ENCODE measurements at regions not wholly inside any gene's neighbourhood (a gene's known extent, or its start where the extent isn't known, plus 50 kb on each side); places are given as distances from the start of the nearest gene placed in this dataset.
"Not testable (repeated sequence)": the region's sequence is repeated elsewhere in the genome, so short reads cannot be mapped to it uniquely, and the experiment has no call there.

GRCh38 chr6:76852776-76853175, 610.5 kb downstream of the HTR1B start:
- no peak for DNase-seq (ENCODE audit: extremely low read depth, insufficient read length)
- H3K36me3 ChIP-seq (ENCODE audit: control insufficient read depth, insufficient read depth, low read length): no peaks in the 10 kb centered on the region
- no peak overlapping the region for H3K4me3 ChIP-seq (replicated peaks; ENCODE audit: low read depth, low read length)
- TF ChIP-seq CTCF (IDR thresholded peaks at IDR 0.05; ENCODE audit: insufficient read depth, low read length, poor library complexity, severe bottlenecking): no peak
- no peaks in the 10 kb centered on the region for H3K27me3 ChIP-seq (replicated peaks; ENCODE audit: control insufficient read depth, insufficient read depth, low read length)

DNA sequence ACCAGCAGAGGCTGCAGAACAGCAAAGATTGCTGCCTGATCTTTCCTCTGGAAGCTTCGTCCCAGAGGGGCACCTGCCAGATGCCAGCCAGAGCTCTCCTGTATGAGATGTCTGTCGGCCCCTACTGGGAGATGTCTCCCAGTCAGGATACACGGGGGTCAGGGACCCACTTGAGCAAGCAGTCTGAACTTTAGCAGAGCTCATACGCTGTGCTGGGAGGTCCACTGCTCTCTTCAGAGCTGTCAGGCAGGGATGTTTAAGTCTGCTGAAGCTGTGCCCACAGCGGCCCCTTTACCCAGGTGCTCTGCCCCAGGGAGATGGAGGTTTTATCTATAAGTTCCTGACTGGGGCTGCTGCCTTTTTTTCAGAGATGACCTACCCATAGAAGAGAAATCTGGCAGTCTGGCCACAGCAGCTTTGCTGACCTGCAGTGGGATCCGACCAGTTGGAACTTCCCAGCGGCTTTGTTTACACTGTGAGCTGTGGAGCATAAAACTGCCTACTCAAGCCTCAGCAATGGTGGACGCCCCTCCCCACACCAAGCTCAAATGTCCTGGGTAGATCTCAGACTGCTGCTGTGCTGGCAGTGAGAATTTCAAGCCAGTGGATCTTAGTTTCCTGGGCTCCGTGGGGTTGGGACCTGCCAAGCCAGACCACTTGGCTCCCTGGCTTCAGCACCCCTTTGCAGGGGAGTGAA, 613.9 kb downstream of the HTR1B start:
- H3K36me3 ChIP-seq (ENCODE audit: control insufficient read depth, insufficient read depth, low read length); H3K27me3 ChIP-seq (replicated peaks; ENCODE audit: control insufficient read depth, insufficient read depth, low read length); DNase-seq (ENCODE audit: extremely low read depth, insufficient read length); H3K4me3 ChIP-seq (replicated peaks; ENCODE audit: low read depth, low read length): not testable (repeated sequence)

DNA sequence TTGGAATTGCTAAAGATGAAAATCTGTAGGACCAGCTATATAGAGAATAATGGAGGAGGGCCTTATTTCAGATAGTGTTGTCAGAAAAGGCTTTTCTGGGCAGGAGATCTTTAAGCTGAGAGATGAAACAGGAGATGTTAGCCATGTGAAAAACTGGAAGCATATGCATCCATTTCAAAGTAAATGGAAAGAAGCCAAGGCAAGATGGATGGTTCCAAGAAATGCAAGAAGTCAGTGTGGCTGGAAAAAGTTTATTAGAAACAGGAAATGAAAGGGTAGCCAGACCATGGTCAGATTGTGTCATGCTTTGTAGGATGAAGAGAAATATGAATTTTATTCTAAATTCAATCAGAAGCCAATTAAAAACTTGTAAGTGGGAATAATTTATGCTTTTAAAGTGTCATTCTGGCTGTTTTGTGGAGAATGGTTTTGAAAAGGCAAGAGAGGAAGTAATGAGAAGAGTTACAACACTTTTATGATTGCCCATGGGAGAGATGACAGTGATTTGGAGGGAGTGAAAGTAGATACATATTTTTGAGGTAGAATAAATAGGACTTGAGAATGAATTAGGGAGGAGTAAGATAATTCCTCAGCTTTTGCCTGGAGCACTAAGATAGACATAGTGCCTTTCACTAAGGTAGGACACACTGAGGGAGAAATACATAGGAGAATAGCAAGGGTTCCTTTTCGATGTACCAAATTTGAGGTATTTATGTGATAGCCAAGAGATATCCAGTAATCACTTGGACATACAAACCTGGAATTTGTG, 620.1 kb downstream of the HTR1B start:
- no peak for DNase-seq (ENCODE audit: extremely low read depth, insufficient read length)
- Histone ChIP-seq H3K36me3 (ENCODE audit: control insufficient read depth, insufficient read depth, low read length) (no peaks in the 10 kb centered on the region), H3K27me3 (replicated peaks; ENCODE audit: control insufficient read depth, insufficient read depth, low read length) (no peaks in the 10 kb centered on the region), H3K4me3 (replicated peaks; ENCODE audit: low read depth, low read length) (no peak overlapping the region)
- no peak for TF ChIP-seq CTCF (IDR thresholded peaks at IDR 0.05; ENCODE audit: insufficient read depth, low read length, poor library complexity, severe bottlenecking)

DNA sequence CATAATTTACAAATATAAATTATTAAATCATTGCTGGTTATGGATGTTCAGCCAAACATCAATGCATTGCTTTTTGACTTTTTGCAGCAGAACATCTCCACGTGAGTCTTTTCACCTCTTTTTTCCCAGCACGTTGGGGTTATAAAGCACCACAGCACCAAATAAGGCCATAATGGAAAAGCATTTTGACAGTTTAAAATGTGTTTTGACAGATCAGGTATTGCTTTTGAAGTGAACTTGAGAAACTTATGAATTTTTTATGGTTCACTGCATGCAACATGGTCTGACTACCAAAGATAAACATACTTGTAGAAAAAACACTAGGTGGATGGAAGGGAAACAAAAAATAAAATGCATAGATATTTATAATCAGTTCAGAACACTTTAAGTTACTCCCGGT, 622.4 kb downstream of the HTR1B start:
- H3K4me3 ChIP-seq (replicated peaks; ENCODE audit: low read depth, low read length): no peak overlapping the region
- H3K36me3 ChIP-seq (ENCODE audit: control insufficient read depth, insufficient read depth, low read length): no peaks in the 10 kb centered on the region
- no peak for TF ChIP-seq CTCF (IDR thresholded peaks at IDR 0.05; ENCODE audit: insufficient read depth, low read length, poor library complexity, severe bottlenecking)
- no peak for DNase-seq (ENCODE audit: extremely low read depth, insufficient read length)
- H3K27me3 ChIP-seq (replicated peaks; ENCODE audit: control insufficient read depth, insufficient read depth, low read length): no peaks in the 10 kb centered on the region

DNA sequence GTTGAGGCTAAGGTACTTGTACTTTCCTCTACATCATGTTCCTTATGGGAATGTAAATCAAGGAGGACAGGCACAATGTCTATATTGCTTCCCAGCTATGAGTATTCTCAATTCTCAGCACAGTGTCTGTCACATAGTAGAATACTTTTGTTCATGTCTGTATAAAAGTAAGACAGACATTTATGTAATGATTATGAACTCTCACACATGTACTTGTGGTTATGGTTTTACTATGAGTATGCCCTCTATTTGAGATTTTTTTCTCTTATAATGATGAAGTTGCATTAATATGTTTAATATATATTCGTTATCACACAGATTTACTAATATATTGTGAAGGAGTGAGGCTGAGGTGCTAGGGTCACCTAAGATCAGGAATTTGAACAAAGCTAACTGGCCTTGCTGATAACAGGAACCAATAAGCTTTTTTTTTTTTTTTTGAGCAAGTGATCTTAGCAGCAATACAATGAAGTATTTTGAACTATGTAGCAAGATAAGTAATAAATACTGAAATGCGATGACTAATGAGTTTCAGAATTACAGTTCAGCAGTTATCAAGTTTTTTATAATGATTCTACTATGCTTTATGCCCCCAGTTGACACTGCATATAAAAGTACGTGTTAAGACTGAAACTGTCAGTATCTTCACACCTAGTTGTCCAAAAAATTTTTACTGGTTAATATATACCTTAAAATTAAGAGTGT, 623.1 kb downstream of the HTR1B start:
- no peak for TF ChIP-seq CTCF (IDR thresholded peaks at IDR 0.05; ENCODE audit: insufficient read depth, low read length, poor library complexity, severe bottlenecking)
- H3K4me3 ChIP-seq (replicated peaks; ENCODE audit: low read depth, low read length): no peak overlapping the region
- DNase-seq (ENCODE audit: extremely low read depth, insufficient read length): no peak

GRCh38 chr6:76839505-76839904, 623.8 kb downstream of the HTR1B start:
- no peak for DNase-seq (ENCODE audit: extremely low read depth, insufficient read length)
- Histone ChIP-seq H3K36me3 (ENCODE audit: control insufficient read depth, insufficient read depth, low read length) (no peaks in the 10 kb centered on the region), H3K27me3 (replicated peaks; ENCODE audit: control insufficient read depth, insufficient read depth, low read length) (no peaks in the 10 kb centered on the region), H3K4me3 (replicated peaks; ENCODE audit: low read depth, low read length) (no peak overlapping the region)
- no peak for TF ChIP-seq CTCF (IDR thresholded peaks at IDR 0.05; ENCODE audit: insufficient read depth, low read length, poor library complexity, severe bottlenecking)

More for the DNA sequence above, 623.1 kb downstream of the HTR1B start:
- Histone ChIP-seq H3K36me3 (ENCODE audit: control insufficient read depth, insufficient read depth, low read length) (no peaks in the 10 kb centered on the region), H3K27me3 (replicated peaks; ENCODE audit: control insufficient read depth, insufficient read depth, low read length) (no peaks in the 10 kb centered on the region)
